ENCODE measurements at regions not wholly inside any gene's neighbourhood (a gene's known extent, or its start where the extent isn't known, plus 50 kb on each side); places are given as distances from the start of the nearest gene placed in this dataset.
"Not testable (repeated sequence)": the region's sequence is repeated elsewhere in the genome, so short reads cannot be mapped to it uniquely, and the experiment has no call there.

GRCh38 chr5:101442281-101442680 lies 539.2 kb upstream of the ST8SIA4 start:
- not testable (repeated sequence) for H3K4me3 Mint-ChIP-seq

GRCh38 chr5:101440173-101440572 lies 537.1 kb upstream of the ST8SIA4 start:
- no peaks in the 10 kb centered on the region for H3K27me3 ChIP-seq (ENCODE audit: control insufficient read depth in 2 of 2, insufficient read depth in 2 of 2, low read length in 2 of 2)
- H3K4me1 ChIP-seq (ENCODE audit: control insufficient read depth in 2 of 2, insufficient read depth in 2 of 2, low read length in 2 of 2) = no peaks in the 10 kb centered on the region
- intact Hi-C loops (cut with micrococcal nuclease) = no loop called here
- no peaks in the 10 kb centered on the region for H3K9me3 ChIP-seq (ENCODE audit: control insufficient read depth in 2 of 3, low read length in 3 of 3)
- POLR2A ChIA-PET = no interaction called here
- no peaks in the 10 kb centered on the region for H3K27me3 Mint-ChIP-seq
- no peak overlapping the region for H3K4me3 ChIP-seq (ENCODE audit: low read length)
- CTCF ChIA-PET = no interaction called here
- H3K36me3 ChIP-seq (ENCODE audit: control insufficient read depth in 2 of 3, insufficient read depth in 3 of 3, low read length in 3 of 3) = no peaks in the 10 kb centered on the region
- ATAC-seq (no peak), DNase-seq (no peak)
- no peaks in the 10 kb centered on the region for H3K36me3 Mint-ChIP-seq
- H3K27ac Mint-ChIP-seq = no peak overlapping the region
- H3K4me3 Mint-ChIP-seq = no peak overlapping the region
- no peak overlapping the region for H3K27ac ChIP-seq (ENCODE audit: low read depth, low read length)
- H3K9me3 Mint-ChIP-seq = peaks cover 0 to 16% (median 6%) of the 10 kb centered on the region in 11 donors
- H3K4me1 Mint-ChIP-seq = no peaks in the 10 kb centered on the region

More at GRCh38 chr5:101442281-101442680, 539.2 kb upstream of the ST8SIA4 start:
- DNase-seq; H3K27me3 Mint-ChIP-seq; ATAC-seq; H3K27ac ChIP-seq (ENCODE audit: low read depth, low read length); H3K9me3 ChIP-seq (ENCODE audit: control insufficient read depth in 2 of 3, low read length in 3 of 3); intact Hi-C loops (cut with micrococcal nuclease); POLR2A ChIA-PET; H3K4me3 ChIP-seq (ENCODE audit: low read length); H3K4me1 ChIP-seq (ENCODE audit: control insufficient read depth in 2 of 2, insufficient read depth in 2 of 2, low read length in 2 of 2); H3K27ac Mint-ChIP-seq; H3K36me3 ChIP-seq (ENCODE audit: control insufficient read depth in 2 of 3, insufficient read depth in 3 of 3, low read length in 3 of 3); CTCF ChIA-PET; H3K36me3 Mint-ChIP-seq; H3K4me1 Mint-ChIP-seq; H3K27me3 ChIP-seq (ENCODE audit: control insufficient read depth in 2 of 2, insufficient read depth in 2 of 2, low read length in 2 of 2): not testable (repeated sequence)
- peaks cover 0 to 16% (median 7%) of the 10 kb centered on the region in 11 donors for H3K9me3 Mint-ChIP-seq

- no peak overlapping the region for H3K4me3 ChIP-seq (ENCODE audit: low read length)
- DNase-seq (no peak), ATAC-seq (no peak)
- CTCF ChIA-PET = no interaction called here
- intact Hi-C loops (cut with micrococcal nuclease) = no loop called here
- H3K27ac ChIP-seq (ENCODE audit: low read depth, low read length) = no peak overlapping the region
- no peaks in the 10 kb centered on the region for H3K4me1 ChIP-seq (ENCODE audit: control insufficient read depth in 2 of 2, insufficient read depth in 2 of 2, low read length in 2 of 2)
- Mint-ChIP-seq H3K36me3 (no peaks in the 10 kb centered on the region), H3K27ac (no peak overlapping the region), H3K4me3 (no peak overlapping the region), H3K27me3 (no peaks in the 10 kb centered on the region), H3K4me1 (no peaks in the 10 kb centered on the region), H3K9me3 (peaks cover 0 to 6% (median 0%) of the 10 kb centered on the region in 11 donors)
- POLR2A ChIA-PET = no interaction called here
- no peaks in the 10 kb centered on the region for H3K36me3 ChIP-seq (ENCODE audit: control insufficient read depth in 2 of 3, insufficient read depth in 3 of 3, low read length in 3 of 3)
- H3K27me3 ChIP-seq (ENCODE audit: control insufficient read depth in 2 of 2, insufficient read depth in 2 of 2, low read length in 2 of 2) = no peaks in the 10 kb centered on the region
- no peaks in the 10 kb centered on the region for H3K9me3 ChIP-seq (ENCODE audit: control insufficient read depth in 2 of 3, low read length in 3 of 3)
Measured at GRCh38 chr5:101437351-101437750, 534.3 kb upstream of the ST8SIA4 start.

GRCh38 chr5:101435768-101436167 lies 532.7 kb upstream of the ST8SIA4 start:
- POLR2A ChIA-PET = no interaction called here
- Mint-ChIP-seq H3K4me1 (no peaks in the 10 kb centered on the region), H3K4me3 (no peak overlapping the region), H3K36me3 (no peaks in the 10 kb centered on the region), H3K27ac (no peak overlapping the region), H3K9me3 (peaks cover 0 to 6% (median 0%) of the 10 kb centered on the region in 11 donors), H3K27me3 (no peaks in the 10 kb centered on the region)
- Histone ChIP-seq H3K4me1 (ENCODE audit: control insufficient read depth in 2 of 2, insufficient read depth in 2 of 2, low read length in 2 of 2) (no peaks in the 10 kb centered on the region), H3K36me3 (ENCODE audit: control insufficient read depth in 2 of 3, insufficient read depth in 3 of 3, low read length in 3 of 3) (no peaks in the 10 kb centered on the region), H3K27me3 (ENCODE audit: control insufficient read depth in 2 of 2, insufficient read depth in 2 of 2, low read length in 2 of 2) (no peaks in the 10 kb centered on the region), H3K9me3 (ENCODE audit: control insufficient read depth in 2 of 3, low read length in 3 of 3) (no peaks in the 10 kb centered on the region), H3K27ac (ENCODE audit: low read depth, low read length) (no peak overlapping the region), H3K4me3 (ENCODE audit: low read length) (no peak overlapping the region)
- ATAC-seq = no peak
- no peak for DNase-seq
- intact Hi-C loops (cut with micrococcal nuclease) = no loop called here
- CTCF ChIA-PET = no interaction called here

DNA sequence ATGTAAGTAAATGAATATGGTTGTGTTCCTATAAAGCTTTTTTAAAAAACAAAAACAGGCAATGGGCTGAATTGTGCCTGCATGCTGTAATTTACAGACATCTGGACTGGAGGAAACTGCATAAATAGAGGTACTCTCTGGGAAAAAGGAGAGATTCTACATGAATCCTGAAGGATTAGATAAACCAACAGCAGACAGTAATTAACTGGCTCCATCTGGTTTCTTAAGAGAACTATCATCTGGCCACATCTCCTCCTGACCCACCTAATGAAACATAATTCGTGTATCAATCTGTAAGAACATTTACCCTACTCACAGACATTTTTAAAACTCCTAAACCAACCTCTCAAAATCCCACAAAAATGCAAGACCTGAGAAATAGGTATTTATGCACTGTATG lies 528.1 kb upstream of the ST8SIA4 start:
- H3K27me3 Mint-ChIP-seq = no peaks in the 10 kb centered on the region

DNA sequence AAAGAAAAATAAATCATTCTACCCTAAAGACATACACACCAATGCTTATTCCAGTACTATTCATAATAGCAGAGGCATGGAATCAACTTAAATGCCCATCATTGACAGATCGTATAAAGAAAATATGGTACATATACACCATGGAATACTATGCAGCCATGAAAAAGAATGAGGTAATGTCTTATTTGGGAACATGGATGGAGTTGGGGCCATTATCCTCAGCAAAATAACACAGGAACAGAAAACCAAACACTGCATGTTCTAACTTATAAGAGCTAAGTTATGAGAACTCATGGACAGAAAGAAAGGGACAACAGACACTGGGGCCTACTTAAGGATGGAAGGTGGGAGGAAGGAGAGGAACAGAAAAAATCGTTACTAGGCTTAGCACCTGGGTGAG lies 527.5 kb upstream of the ST8SIA4 start:
- H3K4me3 ChIP-seq (ENCODE audit: low read length) = no peak overlapping the region
- H3K9me3 Mint-ChIP-seq = peaks cover 0 to 7% (median 0%) of the 10 kb centered on the region in 11 donors
- no peaks in the 10 kb centered on the region for H3K9me3 ChIP-seq (ENCODE audit: control insufficient read depth in 2 of 3, low read length in 3 of 3)
- no peak overlapping the region for H3K4me3 Mint-ChIP-seq
- POLR2A ChIA-PET = no interaction called here
- H3K4me1 Mint-ChIP-seq = no peaks in the 10 kb centered on the region
- H3K27ac ChIP-seq (ENCODE audit: low read depth, low read length) = no peak overlapping the region
- H3K4me1 ChIP-seq (ENCODE audit: control insufficient read depth in 2 of 2, insufficient read depth in 2 of 2, low read length in 2 of 2) = no peaks in the 10 kb centered on the region
- H3K36me3 ChIP-seq (ENCODE audit: control insufficient read depth in 2 of 3, insufficient read depth in 3 of 3, low read length in 3 of 3) = no peaks in the 10 kb centered on the region
- no peaks in the 10 kb centered on the region for H3K27me3 Mint-ChIP-seq
- CTCF ChIA-PET = no interaction called here
- no peak for ATAC-seq
- no peaks in the 10 kb centered on the region for H3K27me3 ChIP-seq (ENCODE audit: control insufficient read depth in 2 of 2, insufficient read depth in 2 of 2, low read length in 2 of 2)
- no peak overlapping the region for H3K27ac Mint-ChIP-seq
- no peaks in the 10 kb centered on the region for H3K36me3 Mint-ChIP-seq
- no peak for DNase-seq
- intact Hi-C loops (cut with micrococcal nuclease) = no loop called here

More for the DNA sequence above, 528.1 kb upstream of the ST8SIA4 start:
- no peak overlapping the region for H3K27ac Mint-ChIP-seq
- Histone ChIP-seq H3K9me3 (ENCODE audit: control insufficient read depth in 2 of 3, low read length in 3 of 3) (no peaks in the 10 kb centered on the region), H3K36me3 (ENCODE audit: control insufficient read depth in 2 of 3, insufficient read depth in 3 of 3, low read length in 3 of 3) (no peaks in the 10 kb centered on the region), H3K4me3 (ENCODE audit: low read length) (no peak overlapping the region), H3K27ac (ENCODE audit: low read depth, low read length) (no peak overlapping the region), H3K4me1 (ENCODE audit: control insufficient read depth in 2 of 2, insufficient read depth in 2 of 2, low read length in 2 of 2) (no peaks in the 10 kb centered on the region), H3K27me3 (ENCODE audit: control insufficient read depth in 2 of 2, insufficient read depth in 2 of 2, low read length in 2 of 2) (no peaks in the 10 kb centered on the region)
- intact Hi-C loops (cut with micrococcal nuclease) = no loop called here
- no peak overlapping the region for H3K4me3 Mint-ChIP-seq
- no peaks in the 10 kb centered on the region for H3K36me3 Mint-ChIP-seq
- H3K9me3 Mint-ChIP-seq = peaks cover 0 to 7% (median 0%) of the 10 kb centered on the region in 11 donors
- no peaks in the 10 kb centered on the region for H3K4me1 Mint-ChIP-seq
- CTCF ChIA-PET = no interaction called here
- ATAC-seq (no peak), DNase-seq (no peak)
- POLR2A ChIA-PET = no interaction called here

GRCh38 chr5:101429241-101429640 lies 526.2 kb upstream of the ST8SIA4 start:
- Mint-ChIP-seq H3K4me1 (no peaks in the 10 kb centered on the region), H3K27ac (no peak overlapping the region), H3K9me3 (peaks cover 0 to 7% (median 0%) of the 10 kb centered on the region in 11 donors), H3K4me3 (no peak overlapping the region), H3K36me3 (no peaks in the 10 kb centered on the region), H3K27me3 (no peaks in the 10 kb centered on the region)
- Histone ChIP-seq H3K9me3 (ENCODE audit: control insufficient read depth in 2 of 3, low read length in 3 of 3) (no peaks in the 10 kb centered on the region), H3K36me3 (ENCODE audit: control insufficient read depth in 2 of 3, insufficient read depth in 3 of 3, low read length in 3 of 3) (no peaks in the 10 kb centered on the region), H3K4me3 (ENCODE audit: low read length) (no peak overlapping the region), H3K27ac (ENCODE audit: low read depth, low read length) (no peak overlapping the region), H3K27me3 (ENCODE audit: control insufficient read depth in 2 of 2, insufficient read depth in 2 of 2, low read length in 2 of 2) (no peaks in the 10 kb centered on the region), H3K4me1 (ENCODE audit: control insufficient read depth in 2 of 2, insufficient read depth in 2 of 2, low read length in 2 of 2) (no peaks in the 10 kb centered on the region)
- POLR2A ChIA-PET = no interaction called here
- ATAC-seq (no peak), DNase-seq (no peak)
- intact Hi-C loops (cut with micrococcal nuclease) = no loop called here
- CTCF ChIA-PET = no interaction called here

Measured in naive thymus-derived CD4-positive, alpha-beta T cell (primary cell).